Stimulated activated CD8-positive, alpha-beta memory T cell treated with anti-CD3 and anti-CD28 coated beads, Interleukin-7, amount 100 ng/mL, for 48 hours (primary cell): ENCODE measurements at regions not wholly inside any gene's neighbourhood (a gene's known extent, or its start where the extent isn't known, plus 50 kb on each side); places are given as distances from the start of the nearest gene placed in this dataset.

Experiments used
- DNase-seq, 2 donors: peaks; one replicate each; pipeline ENCODE4 v3.0.0-alpha.2; 2020; ENCODE audit warnings: low read depth in 1 of 2; ENCODE audit errors: extremely low read depth in 1 of 2

GRCh38 chr14:86683561-86683960 lies 1153.6 kb downstream of the FLRT2 start:
- no peak for DNase-seq

GRCh38 chr14:86675059-86675458 lies 1145.1 kb downstream of the FLRT2 start:
- DNase-seq: no peak

GRCh38 chr14:86673523-86673969 lies 1143.6 kb downstream of the FLRT2 start:
- no peak for DNase-seq

GRCh38 chr14:86672080-86672479 lies 1142.1 kb downstream of the FLRT2 start:
- no peak for DNase-seq

GRCh38 chr14:86665975-86666374 lies 1136.0 kb downstream of the FLRT2 start:
- DNase-seq: no peak

GRCh38 chr14:86662334-86662733 lies 1132.4 kb downstream of the FLRT2 start:
- no peak for DNase-seq

GRCh38 chr14:86654558-86655184 lies 1124.7 kb downstream of the FLRT2 start:
- DNase-seq: peak; percentile 7 to 11

- no peak for DNase-seq
These were observed 1122.6 kb downstream of the FLRT2 start for GRCh38 chr14:86652526-86652925.

GRCh38 chr14:86646696-86647690 lies 1117.0 kb downstream of the FLRT2 start:
- no peak for DNase-seq

GRCh38 chr14:86646125-86646524 lies 1116.2 kb downstream of the FLRT2 start:
- DNase-seq: no peak

- no peak for DNase-seq
These were observed 1111.4 kb downstream of the FLRT2 start for GRCh38 chr14:86641310-86641709.

GRCh38 chr14:86640288-86640687 lies 1110.3 kb downstream of the FLRT2 start:
- no peak for DNase-seq

GRCh38 chr14:86639666-86640065 lies 1109.7 kb downstream of the FLRT2 start:
- DNase-seq: no peak

GRCh38 chr14:86639146-86639545 lies 1109.2 kb downstream of the FLRT2 start:
- no peak for DNase-seq

GRCh38 chr14:86627080-86627479 lies 1097.1 kb downstream of the FLRT2 start:
- no peak for DNase-seq

- DNase-seq: no peak
These were observed 1096.6 kb downstream of the FLRT2 start for GRCh38 chr14:86626530-86626929.

GRCh38 chr14:86625637-86626036 lies 1095.7 kb downstream of the FLRT2 start:
- DNase-seq: no peak

- DNase-seq: no peak
These were observed 1089.8 kb downstream of the FLRT2 start for GRCh38 chr14:86619726-86620125.

- no peak for DNase-seq
These were observed 1083.8 kb downstream of the FLRT2 start for GRCh38 chr14:86613786-86614185.

- DNase-seq: no peak
These were observed 1083.2 kb downstream of the FLRT2 start for GRCh38 chr14:86613126-86613525.

GRCh38 chr14:86604561-86604960 lies 1074.6 kb downstream of the FLRT2 start:
- no peak for DNase-seq

GRCh38 chr14:86602263-86602662 lies 1072.3 kb downstream of the FLRT2 start:
- no peak for DNase-seq
